Skeletal muscle satellite cell (primary cell): ENCODE measurements at regions not wholly inside any gene's neighbourhood (a gene's known extent, or its start where the extent isn't known, plus 50 kb on each side); places are given as distances from the start of the nearest gene placed in this dataset.

Source experiments
- H3K27me3 ChIP-seq: 2 replicates; pipeline ENCODE4 v1.7.0; 2013; ENCODE audit warnings: low read length; ENCODE audit not compliant: control insufficient read depth, insufficient read depth
- H3K36me3 ChIP-seq: 2 replicates; pipeline ENCODE4 v1.7.0; 2013; ENCODE audit warnings: mild to moderate bottlenecking, control low read depth, low read length; ENCODE audit not compliant: insufficient read depth
- H3K4me1 ChIP-seq: 2 replicates; pipeline ENCODE4 v1.7.0; 2013; ENCODE audit warnings: low read length; ENCODE audit not compliant: control insufficient read depth, insufficient read depth
- H3K4me2 ChIP-seq: 2 replicates; pipeline ENCODE4 v1.7.0; 2013; ENCODE audit warnings: mild to moderate bottlenecking, low read length
- H3K4me3 ChIP-seq: 2 replicates; pipeline ENCODE4 v1.7.0; 2013; ENCODE audit warnings: low read length
- H3K9ac ChIP-seq: 2 replicates; pipeline ENCODE4 v1.7.0; 2013; ENCODE audit warnings: mild to moderate bottlenecking, low read depth, low read length, moderate library complexity
- H3K9me3 ChIP-seq: replicated peaks from 2 replicates; pipeline ENCODE4 v1.7.0; 2013; ENCODE audit warnings: mild to moderate bottlenecking, control low read depth, low read length

DNA sequence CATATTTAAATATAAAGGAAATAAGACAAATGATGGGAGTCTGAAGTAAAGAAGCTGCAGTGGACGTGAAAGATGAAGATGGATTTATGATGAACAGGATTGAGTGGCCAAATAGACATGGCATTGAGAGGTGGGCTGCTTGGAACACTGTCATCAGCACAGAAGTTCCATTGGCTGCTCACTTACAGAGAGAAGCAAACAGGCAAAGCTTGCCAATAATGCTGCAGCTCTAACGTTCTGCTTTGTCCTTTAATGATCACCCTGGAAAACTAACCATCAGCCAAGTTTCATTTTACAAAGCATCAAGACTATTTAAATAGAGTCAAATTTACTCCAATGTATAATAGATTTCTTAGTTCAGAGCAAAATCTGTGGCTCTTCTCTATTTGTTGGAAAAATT is 721.4 kb downstream of the TMTC2 start:
- Histone ChIP-seq H3K27me3 (no peaks in the 10 kb centered on the region), H3K4me1 (no peaks in the 10 kb centered on the region), H3K9me3 (no peaks in the 10 kb centered on the region), H3K4me2 (no peak overlapping the region), H3K9ac (no peak overlapping the region), H3K36me3 (no peaks in the 10 kb centered on the region), H3K4me3 (no peak overlapping the region)

- H3K4me3 ChIP-seq, result no peak overlapping the region
- H3K4me1 ChIP-seq, result no peaks in the 10 kb centered on the region
- no peak overlapping the region for H3K4me2 ChIP-seq
- H3K9me3 ChIP-seq, result no peaks in the 10 kb centered on the region
- no peaks in the 10 kb centered on the region for H3K27me3 ChIP-seq
- H3K36me3 ChIP-seq, result no peaks in the 10 kb centered on the region
- H3K9ac ChIP-seq, result no peak overlapping the region
These were observed 717.8 kb downstream of the TMTC2 start for GRCh38 chr12:83404521-83404920.

GRCh38 chr12:83390186-83390585 is 703.5 kb downstream of the TMTC2 start:
- Histone ChIP-seq H3K4me1 (no peaks in the 10 kb centered on the region), H3K36me3 (no peaks in the 10 kb centered on the region), H3K9me3 (no peaks in the 10 kb centered on the region), H3K27me3 (no peaks in the 10 kb centered on the region), H3K4me2 (no peak overlapping the region), H3K9ac (no peak overlapping the region), H3K4me3 (no peak overlapping the region)

- Histone ChIP-seq H3K27me3 (no peaks in the 10 kb centered on the region), H3K4me2 (no peak overlapping the region), H3K9me3 (no peaks in the 10 kb centered on the region), H3K9ac (no peak overlapping the region), H3K4me3 (no peak overlapping the region), H3K4me1 (no peaks in the 10 kb centered on the region), H3K36me3 (no peaks in the 10 kb centered on the region)
These were observed 702.7 kb downstream of the TMTC2 start for GRCh38 chr12:83389237-83389996.

DNA sequence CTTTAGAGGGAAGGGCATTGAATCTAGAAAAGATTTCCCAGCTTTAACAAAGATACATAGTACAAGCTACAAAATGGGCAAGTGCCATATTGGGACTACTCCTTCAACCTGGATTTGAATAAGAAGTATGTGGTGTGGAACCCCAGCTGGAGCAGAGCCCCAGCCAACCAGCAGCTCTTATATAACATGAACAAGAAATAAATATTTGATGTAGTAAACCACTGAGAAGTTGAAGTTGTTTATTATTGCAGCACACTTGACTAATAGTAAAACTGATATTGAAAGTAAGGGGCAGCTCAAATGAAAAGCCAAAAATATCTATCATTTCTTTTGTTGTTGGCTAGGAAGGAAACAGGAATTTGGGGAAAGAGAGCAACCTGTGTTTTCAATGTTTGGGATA is 701.8 kb downstream of the TMTC2 start:
- Histone ChIP-seq H3K9me3 (no peaks in the 10 kb centered on the region), H3K9ac (no peak overlapping the region), H3K36me3 (no peaks in the 10 kb centered on the region), H3K4me2 (no peak overlapping the region), H3K4me1 (no peaks in the 10 kb centered on the region), H3K27me3 (no peaks in the 10 kb centered on the region), H3K4me3 (no peak overlapping the region)

DNA sequence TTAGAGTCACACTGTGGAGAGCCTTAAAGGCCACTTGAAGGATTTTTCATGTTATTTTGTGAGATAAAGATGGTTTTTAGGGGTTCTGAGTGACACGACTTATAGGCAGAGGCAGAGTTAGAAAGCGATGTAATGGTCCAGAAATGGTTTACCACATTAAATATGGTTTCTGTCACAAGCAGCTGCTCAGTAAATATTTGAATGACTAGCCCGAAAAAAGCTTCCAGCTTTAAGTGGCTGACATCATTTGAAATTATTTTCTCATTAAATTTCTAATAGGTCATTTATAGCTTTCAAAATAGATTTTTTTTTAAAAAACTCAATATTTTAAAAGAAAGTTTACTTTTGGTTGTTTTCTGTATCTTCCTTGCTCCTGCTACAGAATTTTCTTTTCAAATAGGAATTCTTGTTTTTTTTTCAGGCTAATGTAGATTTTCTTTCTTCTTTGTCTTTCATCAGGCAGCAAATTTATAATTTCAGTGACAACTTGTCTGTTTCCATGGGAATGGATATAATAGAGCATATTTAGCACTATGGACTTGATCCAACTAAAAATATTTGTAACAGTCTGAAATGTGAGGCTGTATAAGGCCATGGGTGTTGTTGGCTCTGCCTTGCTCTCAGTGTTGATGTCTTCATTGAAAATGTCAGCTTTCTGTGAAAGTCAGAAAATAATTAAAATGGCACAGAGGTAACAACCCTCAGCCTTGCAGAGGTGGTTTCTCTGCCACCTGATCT is 700.0 kb downstream of the TMTC2 start:
- no peaks in the 10 kb centered on the region for H3K4me1 ChIP-seq
- no peaks in the 10 kb centered on the region for H3K27me3 ChIP-seq
- no peaks in the 10 kb centered on the region for H3K36me3 ChIP-seq
- H3K9ac ChIP-seq, result no peak overlapping the region
- H3K4me3 ChIP-seq, result no peak overlapping the region
- H3K9me3 ChIP-seq, result no peaks in the 10 kb centered on the region
- no peak overlapping the region for H3K4me2 ChIP-seq

GRCh38 chr12:83378186-83378727 is 691.6 kb downstream of the TMTC2 start:
- Histone ChIP-seq H3K36me3 (no peaks in the 10 kb centered on the region), H3K9me3 (no peaks in the 10 kb centered on the region), H3K27me3 (no peaks in the 10 kb centered on the region), H3K9ac (no peak overlapping the region), H3K4me3 (no peak overlapping the region), H3K4me2 (no peak overlapping the region), H3K4me1 (no peaks in the 10 kb centered on the region)

DNA sequence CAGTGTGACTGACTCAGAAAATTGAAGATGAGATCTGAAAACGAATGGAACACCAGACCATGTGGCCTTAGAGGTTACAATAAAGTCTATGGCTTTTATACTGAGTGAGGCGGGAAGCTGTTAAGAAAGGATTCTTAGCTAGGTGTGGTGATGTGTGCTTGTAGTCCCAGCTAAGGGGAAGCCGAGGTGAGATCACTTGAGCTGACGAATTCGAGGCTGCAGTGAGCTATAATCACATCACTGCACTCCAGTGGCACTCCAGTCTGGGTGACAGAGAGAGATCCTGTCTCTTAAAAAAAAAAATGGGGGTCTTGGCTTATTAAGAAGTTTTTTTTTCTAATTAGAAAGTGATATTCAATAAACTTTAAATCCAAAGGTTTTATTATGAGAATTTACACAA is 678.6 kb downstream of the TMTC2 start:
- Histone ChIP-seq H3K27me3 (no peaks in the 10 kb centered on the region), H3K9ac (no peak overlapping the region), H3K9me3 (no peaks in the 10 kb centered on the region), H3K36me3 (no peaks in the 10 kb centered on the region), H3K4me2 (no peak overlapping the region), H3K4me3 (no peak overlapping the region), H3K4me1 (no peaks in the 10 kb centered on the region)

DNA sequence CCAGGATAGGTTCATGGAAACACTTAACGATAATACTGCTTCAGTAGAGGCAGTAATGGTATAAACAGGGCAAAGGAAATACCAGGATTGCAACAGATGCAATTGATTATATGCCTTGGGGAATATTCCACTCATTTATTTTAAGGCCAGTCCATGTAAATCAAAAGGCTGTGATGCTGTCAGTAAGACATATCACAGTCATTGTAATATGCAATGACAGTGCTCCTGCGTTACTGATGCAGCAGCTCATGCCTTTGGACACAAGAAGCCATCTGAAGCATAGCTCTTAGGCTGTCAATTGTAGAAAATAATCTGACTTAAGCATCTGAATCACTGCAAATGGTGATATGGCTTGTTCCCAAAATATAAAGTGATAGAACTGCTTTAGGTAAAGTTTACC is 674.8 kb downstream of the TMTC2 start:
- Histone ChIP-seq H3K9me3 (no peaks in the 10 kb centered on the region), H3K36me3 (no peaks in the 10 kb centered on the region), H3K9ac (no peak overlapping the region), H3K4me2 (no peak overlapping the region), H3K27me3 (no peaks in the 10 kb centered on the region), H3K4me1 (no peaks in the 10 kb centered on the region), H3K4me3 (no peak overlapping the region)

- Histone ChIP-seq H3K4me3 (no peak overlapping the region), H3K4me1 (no peaks in the 10 kb centered on the region), H3K9ac (no peak overlapping the region), H3K27me3 (no peaks in the 10 kb centered on the region), H3K9me3 (no peaks in the 10 kb centered on the region), H3K4me2 (no peak overlapping the region), H3K36me3 (no peaks in the 10 kb centered on the region)
These were observed 674.4 kb downstream of the TMTC2 start for GRCh38 chr12:83361071-83361470.

DNA sequence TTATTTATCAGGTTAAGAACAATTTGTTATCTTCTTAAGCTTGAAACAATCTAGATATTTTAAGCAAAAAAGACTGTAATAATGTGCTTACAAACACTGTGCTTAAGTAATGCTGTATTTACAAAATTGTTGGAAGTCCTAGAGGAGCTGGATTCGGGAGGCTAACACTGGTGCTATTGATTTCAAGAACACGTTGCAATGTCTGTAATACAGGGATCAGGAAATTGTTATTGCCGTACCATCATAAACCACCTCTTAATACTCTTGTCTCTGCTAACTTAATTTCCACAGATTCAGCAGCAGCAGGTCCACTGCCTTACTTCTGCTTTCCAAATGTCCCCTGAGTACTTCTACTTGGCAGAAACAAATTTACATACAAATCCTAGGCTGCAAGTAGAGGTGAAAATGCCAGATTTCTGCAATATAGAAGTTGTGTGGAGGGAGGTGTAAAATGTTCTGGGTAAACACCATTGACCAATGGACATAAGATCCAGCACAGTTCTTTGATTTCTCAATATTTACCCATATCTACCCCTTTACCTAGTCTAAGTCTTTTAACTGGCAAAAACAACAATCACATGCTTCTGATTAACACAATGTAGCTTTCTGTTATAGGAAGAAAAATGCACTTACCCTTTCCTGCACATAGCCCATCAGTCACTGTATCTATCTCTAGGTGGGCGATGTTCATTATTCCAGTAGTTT is 663.4 kb downstream of the TMTC2 start:
- Histone ChIP-seq H3K4me3 (no peak overlapping the region), H3K27me3 (no peaks in the 10 kb centered on the region), H3K36me3 (no peaks in the 10 kb centered on the region), H3K4me2 (no peak overlapping the region), H3K9me3 (no peaks in the 10 kb centered on the region), H3K9ac (no peak overlapping the region), H3K4me1 (no peaks in the 10 kb centered on the region)
